Spleen (tissue), 7 donors: ENCODE measurements at regions not wholly inside any gene's neighbourhood (a gene's known extent, or its start where the extent isn't known, plus 50 kb on each side); places are given as distances from the start of the nearest gene placed in this dataset.

ENCODE experiments used
- POLR2A ChIP-seq, 3 donors: fragments of 450-650 bp; IDR thresholded peaks; one replicate each; pipeline ENCODE4 v1.5.1; 2017; ENCODE audit warnings: antibody characterized with exemption in 3 of 3, mild to moderate bottlenecking in 1 of 3
- POLR2AphosphoS5 ChIP-seq, 3 donors: sonication (generic); formaldehyde crosslinking; IDR thresholded peaks; one replicate each; pipeline ENCODE4 v1.5.1; 2017; ENCODE audit warnings: antibody characterized with exemption in 3 of 3
- TF ChIP-seq, protein P1 (sequence below), 11 experiments: fragments of 200-600 bp in 7 of 11; fragments of 450-650 bp in 4 of 11; sonication (generic) in 4 of 11; IDR thresholded peaks in 8 of 11; conservative IDR thresholded peaks in 3 of 11; 1 replicate in 7 of 11; 2 replicates in 4 of 11; pipeline versions ENCODE4 v1.4.0 to v1.8.0; 2016 to 2021; ENCODE audit warnings: antibody characterized with exemption in 11 of 11, inconsistent platforms in 4 of 11, mild to moderate bottlenecking in 1 of 11
- donor health status: DM: no; HTN: no; CAD: no; lungs with moderate emphysema.
- donor health status: DM: no; HTN: no; CAD: no.
- donor health status: DM: no; HTN: no; CAD: no.

DNA sequence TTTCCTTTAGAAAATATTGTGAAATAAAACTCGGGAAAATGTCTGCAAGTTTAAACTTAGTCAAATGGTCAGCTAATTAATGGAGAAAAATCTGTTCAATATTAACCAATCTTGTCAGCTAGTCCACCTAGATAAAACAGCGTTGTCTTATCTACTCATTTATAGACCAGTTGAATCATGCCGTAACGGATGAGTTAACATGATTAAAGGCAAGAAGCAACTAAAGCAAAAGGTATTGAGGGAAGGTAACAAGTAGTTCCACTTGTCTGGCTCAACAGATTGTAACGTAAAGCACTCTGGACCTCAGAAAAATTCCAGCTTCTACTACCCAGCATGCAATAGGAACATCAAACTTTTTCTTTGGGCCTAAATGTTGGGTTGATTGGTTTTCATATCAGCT lies 958.2 kb downstream of the DIAPH3 start:
- TF ChIP-seq, protein P1, sequence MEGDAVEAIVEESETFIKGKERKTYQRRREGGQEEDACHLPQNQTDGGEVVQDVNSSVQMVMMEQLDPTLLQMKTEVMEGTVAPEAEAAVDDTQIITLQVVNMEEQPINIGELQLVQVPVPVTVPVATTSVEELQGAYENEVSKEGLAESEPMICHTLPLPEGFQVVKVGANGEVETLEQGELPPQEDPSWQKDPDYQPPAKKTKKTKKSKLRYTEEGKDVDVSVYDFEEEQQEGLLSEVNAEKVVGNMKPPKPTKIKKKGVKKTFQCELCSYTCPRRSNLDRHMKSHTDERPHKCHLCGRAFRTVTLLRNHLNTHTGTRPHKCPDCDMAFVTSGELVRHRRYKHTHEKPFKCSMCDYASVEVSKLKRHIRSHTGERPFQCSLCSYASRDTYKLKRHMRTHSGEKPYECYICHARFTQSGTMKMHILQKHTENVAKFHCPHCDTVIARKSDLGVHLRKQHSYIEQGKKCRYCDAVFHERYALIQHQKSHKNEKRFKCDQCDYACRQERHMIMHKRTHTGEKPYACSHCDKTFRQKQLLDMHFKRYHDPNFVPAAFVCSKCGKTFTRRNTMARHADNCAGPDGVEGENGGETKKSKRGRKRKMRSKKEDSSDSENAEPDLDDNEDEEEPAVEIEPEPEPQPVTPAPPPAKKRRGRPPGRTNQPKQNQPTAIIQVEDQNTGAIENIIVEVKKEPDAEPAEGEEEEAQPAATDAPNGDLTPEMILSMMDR (IDR thresholded peaks at IDR 0.05 in 8 of 11, conservative IDR thresholded peaks at IDR 0.05 in 3 of 11): no peak
- TF ChIP-seq POLR2A (IDR thresholded peaks at IDR 0.05) (no peak), POLR2AphosphoS5 (IDR thresholded peaks at IDR 0.05) (no peak)
